ENCODE measurements at regions not wholly inside any gene's neighbourhood (a gene's known extent, or its start where the extent isn't known, plus 50 kb on each side); places are given as distances from the start of the nearest gene placed in this dataset.
"Not testable (repeated sequence)": the region's sequence is repeated elsewhere in the genome, so short reads cannot be mapped to it uniquely, and the experiment has no call there.

- H3K4me3 ChIP-seq (ENCODE audit: low read depth, low read length), result no peak overlapping the region
- no peak for DNase-seq (ENCODE audit: low read depth)
- no peak for TF ChIP-seq CTCF (IDR thresholded peaks at IDR 0.05; ENCODE audit: insufficient read depth, low read length)
Observed at GRCh38 chr4:57985161-57985560, 875.0 kb upstream of the IGFBP7 start.

DNA sequence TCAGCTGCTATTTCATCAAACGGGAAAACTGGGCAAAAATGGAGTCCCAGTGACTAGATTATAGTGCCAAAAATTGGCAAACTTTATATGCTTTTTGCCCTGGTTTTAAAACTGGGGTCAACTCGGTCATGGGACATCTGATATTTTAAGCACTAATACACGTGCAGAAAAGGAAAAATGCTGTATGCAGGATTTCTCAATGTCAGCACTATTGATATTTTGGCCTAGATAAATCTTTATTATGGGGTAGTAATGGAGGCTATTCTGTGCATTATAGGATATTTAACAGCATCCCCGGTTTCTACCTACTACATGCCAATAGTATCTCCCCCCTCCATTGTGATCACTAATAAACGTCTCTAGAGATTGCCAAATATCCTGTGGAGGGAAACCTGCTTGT, 870.9 kb upstream of the IGFBP7 start:
- DNase-seq (ENCODE audit: low read depth), result no peak
- no peak for TF ChIP-seq CTCF (IDR thresholded peaks at IDR 0.05; ENCODE audit: insufficient read depth, low read length)
- H3K4me3 ChIP-seq (ENCODE audit: low read depth, low read length), result no peak overlapping the region

DNA sequence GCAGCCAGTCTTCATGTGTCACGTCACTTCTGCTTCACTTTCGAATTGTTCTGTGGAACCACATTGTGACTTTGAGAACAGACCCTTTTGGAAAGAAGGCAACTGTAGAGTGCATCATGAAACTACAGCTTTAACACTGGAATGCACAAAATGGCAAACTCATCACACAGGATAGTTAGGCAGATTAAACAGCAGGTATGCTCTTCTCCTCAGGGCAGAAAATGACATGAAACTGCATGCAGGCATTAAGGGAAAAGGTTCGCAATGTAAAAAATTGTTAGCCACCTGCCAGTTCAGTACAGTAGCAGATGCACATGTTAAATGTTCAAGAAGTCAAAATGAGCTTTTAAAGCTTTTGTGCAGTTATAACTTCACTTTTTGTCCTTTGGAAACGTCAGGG, 864.6 kb upstream of the IGFBP7 start:
- no peak for TF ChIP-seq CTCF (IDR thresholded peaks at IDR 0.05; ENCODE audit: insufficient read depth, low read length)
- DNase-seq (ENCODE audit: low read depth), result no peak

GRCh38 chr4:57973819-57974218, 863.6 kb upstream of the IGFBP7 start:
- TF ChIP-seq CTCF (IDR thresholded peaks at IDR 0.05; ENCODE audit: insufficient read depth, low read length), result no peak
- no peak overlapping the region for H3K4me3 ChIP-seq (ENCODE audit: low read depth, low read length)
- DNase-seq (ENCODE audit: low read depth), result no peak

More for the DNA sequence above, 864.6 kb upstream of the IGFBP7 start:
- H3K4me3 ChIP-seq (ENCODE audit: low read depth, low read length), result no peak overlapping the region

- TF ChIP-seq CTCF (IDR thresholded peaks at IDR 0.05; ENCODE audit: insufficient read depth, low read length), result no peak
- no peak overlapping the region for H3K4me3 ChIP-seq (ENCODE audit: low read depth, low read length)
- no peak for DNase-seq (ENCODE audit: low read depth)
Observed at GRCh38 chr4:57971261-57971660, 861.1 kb upstream of the IGFBP7 start.

DNA sequence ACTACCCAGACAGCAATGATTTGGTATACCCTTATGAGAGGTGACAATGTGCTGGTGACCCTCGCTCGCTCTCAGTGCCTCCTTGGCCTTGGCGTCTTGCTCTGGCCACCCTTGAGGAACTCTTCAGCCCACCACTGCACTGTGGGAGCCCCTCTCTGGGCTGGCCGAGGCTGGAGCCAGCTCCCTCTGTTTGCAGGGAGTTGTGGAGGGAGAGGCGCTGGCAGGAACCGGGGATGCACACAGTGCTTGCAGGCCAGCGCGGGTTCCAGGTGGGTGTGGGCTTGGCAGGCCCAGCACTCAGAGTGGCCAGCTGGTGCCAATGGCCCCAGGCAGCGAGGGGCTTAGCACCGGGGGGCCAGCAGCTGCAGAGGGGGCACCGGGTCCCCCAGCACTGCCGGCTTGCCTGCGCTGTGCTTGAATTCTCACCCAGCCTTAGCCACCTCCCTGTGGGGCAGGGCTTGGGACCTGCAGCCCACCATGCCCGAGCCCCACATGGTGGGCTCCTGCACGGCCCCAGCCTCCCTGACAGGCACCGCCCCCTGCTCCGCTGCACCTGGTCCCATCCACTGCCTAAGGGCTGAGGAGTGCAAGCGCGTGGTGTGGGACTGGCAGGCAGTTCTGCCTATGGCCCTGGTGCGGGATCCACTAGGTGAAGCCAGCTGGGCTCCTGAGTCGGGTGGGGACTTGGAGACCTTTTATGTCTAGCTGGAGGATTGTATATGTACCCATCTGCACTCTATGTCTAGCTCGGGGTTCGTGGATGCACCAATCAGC, 857.0 kb upstream of the IGFBP7 start:
- no peak for TF ChIP-seq CTCF (IDR thresholded peaks at IDR 0.05; ENCODE audit: insufficient read depth, low read length)
- DNase-seq (ENCODE audit: low read depth), result no peak
- H3K4me3 ChIP-seq (ENCODE audit: low read depth, low read length), result no peak overlapping the region

- not testable (repeated sequence) for DNase-seq (ENCODE audit: low read depth); H3K4me3 ChIP-seq (ENCODE audit: low read depth, low read length)
Observed at GRCh38 chr4:57965431-57965830, 855.2 kb upstream of the IGFBP7 start.
